ENCODE measurements at regions not wholly inside any gene's neighbourhood (a gene's known extent, or its start where the extent isn't known, plus 50 kb on each side); places are given as distances from the start of the nearest gene placed in this dataset.

- Histone ChIP-seq H4K8ac (ENCODE audit: low read depth, low read length) (no peak overlapping the region), H3K4me2 (ENCODE audit: low read length) (no peak overlapping the region), H3K79me1 (ENCODE audit: low read length) (no peaks in the 10 kb centered on the region), H3K4me1 (ENCODE audit: control insufficient read depth in 1 of 2, insufficient read depth in 2 of 2, low read length in 2 of 2) (no peaks in the 10 kb centered on the region), H3K4ac (ENCODE audit: low read depth, low read length) (no peak overlapping the region), H3K9ac (ENCODE audit: low read length) (no peak overlapping the region), H3K18ac (ENCODE audit: low read length) (no peak overlapping the region), H3K27ac (ENCODE audit: low read depth, low read length) (no peak overlapping the region), H2BK5ac (ENCODE audit: low read depth, low read length, poor library complexity) (no peak overlapping the region), H3K9me3 (ENCODE audit: insufficient read depth, low read depth, low read length) (no peaks in the 10 kb centered on the region), H2BK12ac (ENCODE audit: low read length) (no peak overlapping the region), H3K36me3 (ENCODE audit: control insufficient read depth in 1 of 2, insufficient read depth in 2 of 2, low read length in 2 of 2) (no peaks in the 10 kb centered on the region), H2AFZ (ENCODE audit: insufficient read depth, low read length, poor library complexity) (no peak overlapping the region), H3K14ac (ENCODE audit: low read length) (no peak overlapping the region), H4K91ac (ENCODE audit: low read depth, low read length) (no peak overlapping the region), H3K27me3 (ENCODE audit: insufficient read depth, low read length) (no peaks in the 10 kb centered on the region), H3K4me3 (ENCODE audit: low read depth, low read length) (no peak overlapping the region), H2BK120ac (ENCODE audit: insufficient read depth, low read length, poor library complexity) (no peak overlapping the region), H3K79me2 (ENCODE audit: control insufficient read depth, insufficient read depth, low read length, poor library complexity) (no peaks in the 10 kb centered on the region), H2AK5ac (ENCODE audit: low read length) (no peak overlapping the region), H4K12ac (ENCODE audit: low read depth, low read length) (no peak overlapping the region), H3K23ac (ENCODE audit: low read length) (no peak overlapping the region)
- peak in 1 of 2 donors; percentile 55 for DNase-seq
- no CpG with 5 or more reads among the region's 3 CpGs for WGBS (ENCODE audit: extremely low coverage, insufficient coverage, insufficient read length)
Observed at GRCh38 chrX:106437407-106437806, 174.4 kb upstream of the RADX start.

GRCh38 chrX:106450405-106450804, 161.4 kb upstream of the RADX start:
- Histone ChIP-seq H4K12ac (ENCODE audit: low read depth, low read length) (no peak overlapping the region), H2AFZ (ENCODE audit: insufficient read depth, low read length, poor library complexity) (no peak overlapping the region), H3K27me3 (ENCODE audit: insufficient read depth, low read length) (no peaks in the 10 kb centered on the region), H3K4me3 (ENCODE audit: low read depth, low read length) (no peak overlapping the region), H3K4me2 (ENCODE audit: low read length) (no peak overlapping the region), H3K4ac (ENCODE audit: low read depth, low read length) (no peak overlapping the region), H3K23ac (ENCODE audit: low read length) (no peak overlapping the region), H3K18ac (ENCODE audit: low read length) (no peak overlapping the region), H2BK120ac (ENCODE audit: insufficient read depth, low read length, poor library complexity) (no peak overlapping the region), H3K36me3 (ENCODE audit: control insufficient read depth in 1 of 2, insufficient read depth in 2 of 2, low read length in 2 of 2) (no peaks in the 10 kb centered on the region), H4K8ac (ENCODE audit: low read depth, low read length) (no peak overlapping the region), H4K91ac (ENCODE audit: low read depth, low read length) (no peak overlapping the region), H2BK12ac (ENCODE audit: low read length) (no peak overlapping the region), H3K79me2 (ENCODE audit: control insufficient read depth, insufficient read depth, low read length, poor library complexity) (no peaks in the 10 kb centered on the region), H3K79me1 (ENCODE audit: low read length) (no peaks in the 10 kb centered on the region), H3K14ac (ENCODE audit: low read length) (no peak overlapping the region), H3K9me3 (ENCODE audit: insufficient read depth, low read depth, low read length) (no peaks in the 10 kb centered on the region), H3K9ac (ENCODE audit: low read length) (no peak overlapping the region), H2AK5ac (ENCODE audit: low read length) (no peak overlapping the region), H2BK5ac (ENCODE audit: low read depth, low read length, poor library complexity) (no peak overlapping the region), H3K4me1 (ENCODE audit: control insufficient read depth in 1 of 2, insufficient read depth in 2 of 2, low read length in 2 of 2) (no peaks in the 10 kb centered on the region), H3K27ac (ENCODE audit: low read depth, low read length) (no peak overlapping the region)
- DNase-seq = no peak
- WGBS (ENCODE audit: extremely low coverage, insufficient coverage, insufficient read length) = no CpG with 5 or more reads among the region's 2 CpGs

- H3K4me1 ChIP-seq (ENCODE audit: control insufficient read depth in 1 of 2, insufficient read depth in 2 of 2, low read length in 2 of 2) = no peaks in the 10 kb centered on the region
- H3K23ac ChIP-seq (ENCODE audit: low read length) = no peak overlapping the region
- H3K9me3 ChIP-seq (ENCODE audit: insufficient read depth, low read depth, low read length) = no peaks in the 10 kb centered on the region
- no peak overlapping the region for H3K4ac ChIP-seq (ENCODE audit: low read depth, low read length)
- no peak overlapping the region for H2BK120ac ChIP-seq (ENCODE audit: insufficient read depth, low read length, poor library complexity)
- H4K91ac ChIP-seq (ENCODE audit: low read depth, low read length) = no peak overlapping the region
- no peak overlapping the region for H2AFZ ChIP-seq (ENCODE audit: insufficient read depth, low read length, poor library complexity)
- no peaks in the 10 kb centered on the region for H3K36me3 ChIP-seq (ENCODE audit: control insufficient read depth in 1 of 2, insufficient read depth in 2 of 2, low read length in 2 of 2)
- H3K4me2 ChIP-seq (ENCODE audit: low read length) = no peak overlapping the region
- H3K27ac ChIP-seq (ENCODE audit: low read depth, low read length) = no peak overlapping the region
- no peak overlapping the region for H3K9ac ChIP-seq (ENCODE audit: low read length)
- DNase-seq = no peak
- no peak overlapping the region for H3K18ac ChIP-seq (ENCODE audit: low read length)
- no peaks in the 10 kb centered on the region for H3K79me1 ChIP-seq (ENCODE audit: low read length)
- H2BK12ac ChIP-seq (ENCODE audit: low read length) = no peak overlapping the region
- no peak overlapping the region for H4K12ac ChIP-seq (ENCODE audit: low read depth, low read length)
- no CpG with 5 or more reads among the region's 2 CpGs for WGBS (ENCODE audit: extremely low coverage, insufficient coverage, insufficient read length)
- no peak overlapping the region for H3K4me3 ChIP-seq (ENCODE audit: low read depth, low read length)
- no peaks in the 10 kb centered on the region for H3K27me3 ChIP-seq (ENCODE audit: insufficient read depth, low read length)
- no peak overlapping the region for H2BK5ac ChIP-seq (ENCODE audit: low read depth, low read length, poor library complexity)
- H3K14ac ChIP-seq (ENCODE audit: low read length) = no peak overlapping the region
- H2AK5ac ChIP-seq (ENCODE audit: low read length) = no peak overlapping the region
- no peak overlapping the region for H4K8ac ChIP-seq (ENCODE audit: low read depth, low read length)
- no peaks in the 10 kb centered on the region for H3K79me2 ChIP-seq (ENCODE audit: control insufficient read depth, insufficient read depth, low read length, poor library complexity)
Observed at GRCh38 chrX:106451933-106452332, 159.8 kb upstream of the RADX start.

- no peak overlapping the region for H3K27ac ChIP-seq (ENCODE audit: low read depth, low read length)
- WGBS (ENCODE audit: extremely low coverage, insufficient coverage, insufficient read length) = no CpG with 5 or more reads among the region's 1 CpG
Observed at GRCh38 chrX:106454991-106455390, 156.8 kb upstream of the RADX start.

More at GRCh38 chrX:106454991-106455390, 156.8 kb upstream of the RADX start:
- Histone ChIP-seq H4K91ac (ENCODE audit: low read depth, low read length) (no peak overlapping the region), H2BK120ac (ENCODE audit: insufficient read depth, low read length, poor library complexity) (no peak overlapping the region), H3K79me2 (ENCODE audit: control insufficient read depth, insufficient read depth, low read length, poor library complexity) (no peaks in the 10 kb centered on the region), H3K14ac (ENCODE audit: low read length) (no peak overlapping the region), H3K27me3 (ENCODE audit: insufficient read depth, low read length) (no peaks in the 10 kb centered on the region), H2BK12ac (ENCODE audit: low read length) (no peak overlapping the region), H4K8ac (ENCODE audit: low read depth, low read length) (no peak overlapping the region), H3K4me3 (ENCODE audit: low read depth, low read length) (no peak overlapping the region), H3K4me1 (ENCODE audit: control insufficient read depth in 1 of 2, insufficient read depth in 2 of 2, low read length in 2 of 2) (no peaks in the 10 kb centered on the region), H2AK5ac (ENCODE audit: low read length) (no peak overlapping the region), H3K9me3 (ENCODE audit: insufficient read depth, low read depth, low read length) (no peaks in the 10 kb centered on the region), H2BK5ac (ENCODE audit: low read depth, low read length, poor library complexity) (no peak overlapping the region), H3K79me1 (ENCODE audit: low read length) (no peaks in the 10 kb centered on the region), H3K4ac (ENCODE audit: low read depth, low read length) (no peak overlapping the region), H3K4me2 (ENCODE audit: low read length) (no peak overlapping the region), H2AFZ (ENCODE audit: insufficient read depth, low read length, poor library complexity) (no peak overlapping the region), H3K36me3 (ENCODE audit: control insufficient read depth in 1 of 2, insufficient read depth in 2 of 2, low read length in 2 of 2) (no peaks in the 10 kb centered on the region), H3K23ac (ENCODE audit: low read length) (no peak overlapping the region), H3K18ac (ENCODE audit: low read length) (no peak overlapping the region), H3K9ac (ENCODE audit: low read length) (no peak overlapping the region), H4K12ac (ENCODE audit: low read depth, low read length) (no peak overlapping the region)
- DNase-seq = no peak
